ENCODE measurements at regions not wholly inside any gene's neighbourhood (a gene's known extent, or its start where the extent isn't known, plus 50 kb on each side); places are given as distances from the start of the nearest gene placed in this dataset.

- no peaks in the 10 kb centered on the region for H3K9me3 Mint-ChIP-seq (ENCODE audit: insufficient read depth)
- POLR2A ChIA-PET = no interaction called here
- H3K36me3 Mint-ChIP-seq (ENCODE audit: low read depth) = no peaks in the 10 kb centered on the region
- no peaks in the 10 kb centered on the region for H3K4me1 Mint-ChIP-seq (ENCODE audit: low read depth)
- no peak for ATAC-seq
- no peak overlapping the region for H3K27ac Mint-ChIP-seq
- no peak for DNase-seq
- H3K27me3 Mint-ChIP-seq (ENCODE audit: low read depth) = peaks cover 2% of the 10 kb centered on the region
- H3K4me3 Mint-ChIP-seq = no peak overlapping the region
- CTCF ChIA-PET = no interaction called here
Measured at GRCh38 chr12:70121562-70121961, 121.7 kb upstream of the CNOT2 start.

- POLR2A ChIA-PET = no interaction called here
- CTCF ChIA-PET = no interaction called here
- no peak for DNase-seq
- Mint-ChIP-seq H3K27ac (no peak overlapping the region), H3K9me3 (ENCODE audit: insufficient read depth) (no peaks in the 10 kb centered on the region), H3K4me1 (ENCODE audit: low read depth) (no peaks in the 10 kb centered on the region), H3K36me3 (ENCODE audit: low read depth) (no peaks in the 10 kb centered on the region), H3K27me3 (ENCODE audit: low read depth) (peaks cover 2% of the 10 kb centered on the region), H3K4me3 (no peak overlapping the region)
- ATAC-seq = no peak
Measured at GRCh38 chr12:70122804-70123203, 120.4 kb upstream of the CNOT2 start.

GRCh38 chr12:70149013-70149412, 94.2 kb upstream of the CNOT2 start:
- H3K27me3 Mint-ChIP-seq (ENCODE audit: low read depth) = peaks cover 7% of the 10 kb centered on the region
- no peaks in the 10 kb centered on the region for H3K36me3 Mint-ChIP-seq (ENCODE audit: low read depth)
- H3K4me1 Mint-ChIP-seq (ENCODE audit: low read depth) = peaks cover under 1% of the 10 kb centered on the region
- ATAC-seq = no peak
- POLR2A ChIA-PET = no interaction called here
- CTCF ChIA-PET = no interaction called here
- H3K27ac Mint-ChIP-seq = no peak overlapping the region
- no peak overlapping the region for H3K4me3 Mint-ChIP-seq
- DNase-seq = no peak
- H3K9me3 Mint-ChIP-seq (ENCODE audit: insufficient read depth) = peaks cover 1% of the 10 kb centered on the region

GRCh38 chr12:70149665-70150064, 93.6 kb upstream of the CNOT2 start:
- CTCF ChIA-PET = no interaction called here
- DNase-seq = no peak
- H3K4me1 Mint-ChIP-seq (ENCODE audit: low read depth) = peaks cover 5% of the 10 kb centered on the region

GRCh38 chr12:70150230-70150629, 93.0 kb upstream of the CNOT2 start:
- peaks cover 7% of the 10 kb centered on the region for H3K27me3 Mint-ChIP-seq (ENCODE audit: low read depth)
- H3K4me1 Mint-ChIP-seq (ENCODE audit: low read depth) = peaks cover 5% of the 10 kb centered on the region
- DNase-seq = no peak
- ATAC-seq = no peak
- ChIA-PET POLR2A (no interaction called here), CTCF (no interaction called here)
- H3K9me3 Mint-ChIP-seq (ENCODE audit: insufficient read depth) = peaks cover 6% of the 10 kb centered on the region
- no peaks in the 10 kb centered on the region for H3K36me3 Mint-ChIP-seq (ENCODE audit: low read depth)
- H3K4me3 Mint-ChIP-seq = no peak overlapping the region
- H3K27ac Mint-ChIP-seq = no peak overlapping the region

More at GRCh38 chr12:70149665-70150064, 93.6 kb upstream of the CNOT2 start:
- peaks cover 5% of the 10 kb centered on the region for H3K9me3 Mint-ChIP-seq (ENCODE audit: insufficient read depth)
- H3K36me3 Mint-ChIP-seq (ENCODE audit: low read depth) = no peaks in the 10 kb centered on the region
- ATAC-seq = no peak
- H3K27ac Mint-ChIP-seq = no peak overlapping the region
- POLR2A ChIA-PET = no interaction called here
- no peak overlapping the region for H3K4me3 Mint-ChIP-seq
- peaks cover 7% of the 10 kb centered on the region for H3K27me3 Mint-ChIP-seq (ENCODE audit: low read depth)

GRCh38 chr12:70151993-70152392, 91.2 kb upstream of the CNOT2 start:
- Mint-ChIP-seq H3K27me3 (ENCODE audit: low read depth) (peaks cover 7% of the 10 kb centered on the region), H3K9me3 (ENCODE audit: insufficient read depth) (peaks cover 15% of the 10 kb centered on the region), H3K36me3 (ENCODE audit: low read depth) (no peaks in the 10 kb centered on the region), H3K4me1 (ENCODE audit: low read depth) (peaks cover 5% of the 10 kb centered on the region), H3K4me3 (no peak overlapping the region), H3K27ac (no peak overlapping the region)
- no peak for DNase-seq
- no peak for ATAC-seq
- CTCF ChIA-PET = no interaction called here
- POLR2A ChIA-PET = no interaction called here

GRCh38 chr12:70154087-70154638, 89.1 kb upstream of the CNOT2 start:
- Mint-ChIP-seq H3K27ac (no peak overlapping the region), H3K27me3 (ENCODE audit: low read depth) (peaks cover 5% of the 10 kb centered on the region), H3K4me3 (no peak overlapping the region), H3K36me3 (ENCODE audit: low read depth) (no peaks in the 10 kb centered on the region), H3K9me3 (ENCODE audit: insufficient read depth) (peaks cover 30% of the 10 kb centered on the region), H3K4me1 (ENCODE audit: low read depth) (peaks cover 5% of the 10 kb centered on the region)
- ATAC-seq (no peak), DNase-seq (no peak)
- ChIA-PET CTCF (no interaction called here), POLR2A (no interaction called here)

GRCh38 chr12:70154960-70155589, 88.2 kb upstream of the CNOT2 start:
- peaks cover 5% of the 10 kb centered on the region for H3K27me3 Mint-ChIP-seq (ENCODE audit: low read depth)
- ChIA-PET CTCF (no interaction called here), POLR2A (no interaction called here)
- no peak for ATAC-seq
- no peak for DNase-seq
- no peaks in the 10 kb centered on the region for H3K36me3 Mint-ChIP-seq (ENCODE audit: low read depth)
- peaks cover 30% of the 10 kb centered on the region for H3K9me3 Mint-ChIP-seq (ENCODE audit: insufficient read depth)
- H3K27ac Mint-ChIP-seq = no peak overlapping the region
- H3K4me1 Mint-ChIP-seq (ENCODE audit: low read depth) = peaks cover 5% of the 10 kb centered on the region
- H3K4me3 Mint-ChIP-seq = no peak overlapping the region

- Mint-ChIP-seq H3K27me3 (ENCODE audit: low read depth) (no peaks in the 10 kb centered on the region), H3K36me3 (ENCODE audit: low read depth) (no peaks in the 10 kb centered on the region), H3K9me3 (ENCODE audit: insufficient read depth) (peaks cover 30% of the 10 kb centered on the region), H3K27ac (no peak overlapping the region), H3K4me1 (ENCODE audit: low read depth) (peaks cover 5% of the 10 kb centered on the region), H3K4me3 (no peak overlapping the region)
- ChIA-PET CTCF (no interaction called here), POLR2A (no interaction called here)
- ATAC-seq = no peak
- no peak for DNase-seq
Measured at GRCh38 chr12:70157099-70157498, 86.1 kb upstream of the CNOT2 start.

- H3K27ac Mint-ChIP-seq = no peak overlapping the region
- no peak overlapping the region for H3K4me3 Mint-ChIP-seq
- ChIA-PET POLR2A (no interaction called here), CTCF (no interaction called here)
- ATAC-seq = no peak
- peaks cover 2% of the 10 kb centered on the region for H3K27me3 Mint-ChIP-seq (ENCODE audit: low read depth)
- no peaks in the 10 kb centered on the region for H3K9me3 Mint-ChIP-seq (ENCODE audit: insufficient read depth)
- DNase-seq = no peak
- H3K36me3 Mint-ChIP-seq (ENCODE audit: low read depth) = no peaks in the 10 kb centered on the region
- no peaks in the 10 kb centered on the region for H3K4me1 Mint-ChIP-seq (ENCODE audit: low read depth)
Measured at GRCh38 chr12:70165450-70165849, 77.8 kb upstream of the CNOT2 start.

- CTCF ChIA-PET = no interaction called here
- no peak for ATAC-seq
- Mint-ChIP-seq H3K36me3 (ENCODE audit: low read depth) (no peaks in the 10 kb centered on the region), H3K4me3 (no peak overlapping the region), H3K4me1 (ENCODE audit: low read depth) (no peaks in the 10 kb centered on the region), H3K27ac (no peak overlapping the region), H3K9me3 (ENCODE audit: insufficient read depth) (no peaks in the 10 kb centered on the region), H3K27me3 (ENCODE audit: low read depth) (no peaks in the 10 kb centered on the region)
- no peak for DNase-seq
- POLR2A ChIA-PET = no interaction called here
Measured at GRCh38 chr12:70176290-70176689, 66.9 kb upstream of the CNOT2 start.

- H3K27ac Mint-ChIP-seq = no peak overlapping the region
- H3K4me3 Mint-ChIP-seq = no peak overlapping the region
- ChIA-PET CTCF (no interaction called here), POLR2A (no interaction called here)
- ATAC-seq (no peak), DNase-seq (no peak)
- no peaks in the 10 kb centered on the region for H3K36me3 Mint-ChIP-seq (ENCODE audit: low read depth)
- H3K9me3 Mint-ChIP-seq (ENCODE audit: insufficient read depth) = no peaks in the 10 kb centered on the region
- no peaks in the 10 kb centered on the region for H3K4me1 Mint-ChIP-seq (ENCODE audit: low read depth)
- H3K27me3 Mint-ChIP-seq (ENCODE audit: low read depth) = no peaks in the 10 kb centered on the region
Measured at GRCh38 chr12:70177631-70178030, 65.6 kb upstream of the CNOT2 start.

- H3K27ac Mint-ChIP-seq = no peak overlapping the region
- H3K4me1 Mint-ChIP-seq (ENCODE audit: low read depth) = no peaks in the 10 kb centered on the region
- no peaks in the 10 kb centered on the region for H3K36me3 Mint-ChIP-seq (ENCODE audit: low read depth)
- H3K9me3 Mint-ChIP-seq (ENCODE audit: insufficient read depth) = no peaks in the 10 kb centered on the region
- ChIA-PET POLR2A (no interaction called here), CTCF (no interaction called here)
- peaks cover 2% of the 10 kb centered on the region for H3K27me3 Mint-ChIP-seq (ENCODE audit: low read depth)
- no peak overlapping the region for H3K4me3 Mint-ChIP-seq
- no peak for ATAC-seq
- no peak for DNase-seq
Measured at GRCh38 chr12:70178038-70178437, 65.2 kb upstream of the CNOT2 start.

All from activated CD8-positive, alpha-beta T cell treated with anti-CD3 and anti-CD28 coated beads, Interleukin-2, amount 10 ng/mL, durations not matched to agents 7 days and 5 days (primary cell).